ENCODE measurements at regions not wholly inside any gene's neighbourhood (a gene's known extent, or its start where the extent isn't known, plus 50 kb on each side); places are given as distances from the start of the nearest gene placed in this dataset.

DNA sequence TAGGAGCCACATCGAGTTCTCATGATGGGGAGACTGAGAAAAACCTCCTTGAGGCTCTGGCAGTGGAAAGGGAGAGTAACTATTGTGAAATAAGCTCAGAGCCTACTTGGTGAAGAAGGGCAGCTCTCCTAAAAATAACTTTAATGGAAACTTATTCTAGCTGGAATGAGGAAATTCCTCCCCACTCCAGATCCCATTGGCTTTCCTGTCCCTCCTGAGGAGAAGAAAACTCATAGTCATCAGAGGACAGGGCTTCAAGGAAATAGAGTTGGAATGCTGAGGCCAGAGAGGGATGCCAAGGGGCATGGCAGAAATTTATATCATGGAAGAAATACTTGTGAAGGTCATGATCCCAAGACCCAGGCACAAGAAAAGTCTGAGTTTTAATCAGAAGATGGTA lies 70.7 kb upstream of the TAPT1 start:
- no peak for TF ChIP-seq EZH2 (IDR thresholded peaks at IDR 0.05; ENCODE audit: borderline replicate concordance, low read length)
- TF ChIP-seq, protein P1, sequence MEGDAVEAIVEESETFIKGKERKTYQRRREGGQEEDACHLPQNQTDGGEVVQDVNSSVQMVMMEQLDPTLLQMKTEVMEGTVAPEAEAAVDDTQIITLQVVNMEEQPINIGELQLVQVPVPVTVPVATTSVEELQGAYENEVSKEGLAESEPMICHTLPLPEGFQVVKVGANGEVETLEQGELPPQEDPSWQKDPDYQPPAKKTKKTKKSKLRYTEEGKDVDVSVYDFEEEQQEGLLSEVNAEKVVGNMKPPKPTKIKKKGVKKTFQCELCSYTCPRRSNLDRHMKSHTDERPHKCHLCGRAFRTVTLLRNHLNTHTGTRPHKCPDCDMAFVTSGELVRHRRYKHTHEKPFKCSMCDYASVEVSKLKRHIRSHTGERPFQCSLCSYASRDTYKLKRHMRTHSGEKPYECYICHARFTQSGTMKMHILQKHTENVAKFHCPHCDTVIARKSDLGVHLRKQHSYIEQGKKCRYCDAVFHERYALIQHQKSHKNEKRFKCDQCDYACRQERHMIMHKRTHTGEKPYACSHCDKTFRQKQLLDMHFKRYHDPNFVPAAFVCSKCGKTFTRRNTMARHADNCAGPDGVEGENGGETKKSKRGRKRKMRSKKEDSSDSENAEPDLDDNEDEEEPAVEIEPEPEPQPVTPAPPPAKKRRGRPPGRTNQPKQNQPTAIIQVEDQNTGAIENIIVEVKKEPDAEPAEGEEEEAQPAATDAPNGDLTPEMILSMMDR (conservative IDR thresholded peaks at IDR 0.05 in 1 of 2, IDR thresholded peaks at IDR 0.05 in 1 of 2; ENCODE audit: extremely low read depth in 1 of 2, insufficient read depth in 1 of 2, low read depth in 1 of 2, low read length in 2 of 2), result no peak
